Breast epithelium (tissue), 4 donors: ENCODE measurements at regions not wholly inside any gene's neighbourhood (a gene's known extent, or its start where the extent isn't known, plus 50 kb on each side); places are given as distances from the start of the nearest gene placed in this dataset.

Experiments
- DNase-seq, 2 donors: peaks; one replicate each; pipeline ENCODE4 v3.0.0-alpha.2; 2019; ENCODE audit warnings: low spot score in 2 of 2
- H3K27ac ChIP-seq, 2 donors: fragments of 200-600 bp; sonication (generic) in 1 of 2; one replicate each; pipeline ENCODE4 v1.5.1; 2016 to 2019; ENCODE audit warnings: mild to moderate bottlenecking in 1 of 2
- H3K27me3 ChIP-seq, 2 donors: fragments of 200-600 bp; sonication (generic) in 1 of 2; one replicate each; pipeline versions ENCODE4 v1.5.1 to v1.6.0; 2017 to 2019; ENCODE audit warnings: control low read depth in 1 of 2, mild to moderate bottlenecking in 1 of 2
- H3K36me3 ChIP-seq: fragments of 200-600 bp; one replicate; pipeline ENCODE4 v1.5.1; 2019
- H3K4me1 ChIP-seq, 2 donors: fragments of 200-600 bp; sonication (generic); one replicate each; pipeline ENCODE4 v1.5.1; 2016 to 2019; ENCODE audit warnings: control low read depth in 1 of 2
- H3K4me3 ChIP-seq, 3 donors: fragments of 200-600 bp; sonication (generic); 1 replicate in 2 of 3; 2 replicates in 1 of 3; pipeline ENCODE4 v1.5.1; 2016 to 2019; ENCODE audit warnings: mild to moderate bottlenecking in 3 of 3, moderate library complexity in 2 of 3
- H3K9me3 ChIP-seq, 2 donors: fragments of 200-600 bp; sonication (generic) in 1 of 2; one replicate each; pipeline ENCODE4 v1.5.1; 2016 to 2019; ENCODE audit warnings: control low read depth in 1 of 2
- POLR2A ChIP-seq: fragments of 450-650 bp; IDR thresholded peaks from one replicate; pipeline ENCODE4 v1.6.1; 2016; ENCODE audit warnings: antibody characterized with exemption, mild to moderate bottlenecking, moderate library complexity
- POLR2AphosphoS5 ChIP-seq, 3 donors: sonication (generic); formaldehyde crosslinking; IDR thresholded peaks; one replicate each; pipeline ENCODE4 v1.6.1; 2017; ENCODE audit warnings: antibody characterized with exemption in 3 of 3
- intact Hi-C: fragments of 100-400 bp; cut with DNase I; formaldehyde crosslinking; loops from one replicate; pipeline ENCODE4 v1.15.1; 2023; ENCODE audit warnings: low total_unique reads
- TF ChIP-seq, protein P1 (sequence below), 3 donors: fragments of 450-650 bp; IDR thresholded peaks; one replicate each; pipeline ENCODE4 v1.5.1; 2016 to 2017; ENCODE audit warnings: antibody characterized with exemption in 3 of 3, mild to moderate bottlenecking in 3 of 3, moderate library complexity in 3 of 3

DNA sequence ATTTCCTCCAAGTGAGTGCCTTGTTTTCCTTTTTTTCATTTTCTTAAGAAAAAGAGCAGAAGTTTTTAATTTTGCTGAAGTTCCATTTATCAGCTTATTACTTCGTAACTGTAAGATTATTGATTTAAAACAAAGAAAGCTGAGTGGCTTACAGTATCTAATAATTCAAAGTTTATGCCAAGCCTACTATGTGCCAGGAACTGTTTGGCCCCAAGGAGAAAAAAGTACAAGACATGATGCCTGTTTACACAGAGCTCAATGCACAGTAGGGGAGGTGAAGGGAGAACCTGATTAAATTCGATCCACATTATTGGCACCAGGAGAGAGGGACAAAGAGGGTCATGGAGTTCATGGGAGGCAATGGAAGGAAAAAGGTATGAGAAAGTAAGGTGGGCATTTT is 419.3 kb upstream of the ZMIZ1 start:
- Histone ChIP-seq H3K4me1 (no peaks in the 10 kb centered on the region), H3K27me3 (no peaks in the 10 kb centered on the region), H3K36me3 (no peaks in the 10 kb centered on the region), H3K4me3 (no peak overlapping the region), H3K27ac (no peak overlapping the region), H3K9me3 (no peaks in the 10 kb centered on the region)
- DNase-seq = no peak
- TF ChIP-seq POLR2AphosphoS5 (IDR thresholded peaks at IDR 0.05) = no peak
- no peak for TF ChIP-seq POLR2A
- TF ChIP-seq, protein P1, sequence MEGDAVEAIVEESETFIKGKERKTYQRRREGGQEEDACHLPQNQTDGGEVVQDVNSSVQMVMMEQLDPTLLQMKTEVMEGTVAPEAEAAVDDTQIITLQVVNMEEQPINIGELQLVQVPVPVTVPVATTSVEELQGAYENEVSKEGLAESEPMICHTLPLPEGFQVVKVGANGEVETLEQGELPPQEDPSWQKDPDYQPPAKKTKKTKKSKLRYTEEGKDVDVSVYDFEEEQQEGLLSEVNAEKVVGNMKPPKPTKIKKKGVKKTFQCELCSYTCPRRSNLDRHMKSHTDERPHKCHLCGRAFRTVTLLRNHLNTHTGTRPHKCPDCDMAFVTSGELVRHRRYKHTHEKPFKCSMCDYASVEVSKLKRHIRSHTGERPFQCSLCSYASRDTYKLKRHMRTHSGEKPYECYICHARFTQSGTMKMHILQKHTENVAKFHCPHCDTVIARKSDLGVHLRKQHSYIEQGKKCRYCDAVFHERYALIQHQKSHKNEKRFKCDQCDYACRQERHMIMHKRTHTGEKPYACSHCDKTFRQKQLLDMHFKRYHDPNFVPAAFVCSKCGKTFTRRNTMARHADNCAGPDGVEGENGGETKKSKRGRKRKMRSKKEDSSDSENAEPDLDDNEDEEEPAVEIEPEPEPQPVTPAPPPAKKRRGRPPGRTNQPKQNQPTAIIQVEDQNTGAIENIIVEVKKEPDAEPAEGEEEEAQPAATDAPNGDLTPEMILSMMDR (IDR thresholded peaks at IDR 0.05) = no peak
- intact Hi-C loops = no loop called here

DNA sequence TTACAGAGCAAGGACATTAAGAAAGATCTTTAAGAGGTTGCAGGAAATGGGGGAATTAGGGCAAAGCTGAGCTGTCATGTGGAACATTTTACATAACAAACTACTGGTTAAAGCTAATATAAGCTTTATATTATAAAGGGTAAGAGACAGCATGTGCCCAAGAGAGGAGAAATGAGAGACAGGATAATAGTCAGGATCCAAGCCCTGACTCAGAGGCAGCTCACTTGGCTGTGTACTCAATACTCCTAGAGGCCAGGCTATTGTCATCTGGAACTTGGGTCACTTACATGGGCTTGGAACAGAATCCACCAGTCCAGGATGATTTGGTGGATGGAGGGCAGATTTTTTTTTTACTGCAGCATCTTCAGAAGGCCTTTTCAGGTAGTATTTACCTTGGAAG is 418.6 kb upstream of the ZMIZ1 start:
- no peak for DNase-seq
- Histone ChIP-seq H3K4me1 (no peaks in the 10 kb centered on the region), H3K4me3 (no peak overlapping the region), H3K9me3 (no peaks in the 10 kb centered on the region), H3K27ac (no peak overlapping the region), H3K27me3 (no peaks in the 10 kb centered on the region), H3K36me3 (no peaks in the 10 kb centered on the region)
- TF ChIP-seq POLR2A (no peak), POLR2AphosphoS5 (IDR thresholded peaks at IDR 0.05) (no peak)
- TF ChIP-seq, protein P1 (IDR thresholded peaks at IDR 0.05) = no peak
- intact Hi-C loops = no loop called here

DNA sequence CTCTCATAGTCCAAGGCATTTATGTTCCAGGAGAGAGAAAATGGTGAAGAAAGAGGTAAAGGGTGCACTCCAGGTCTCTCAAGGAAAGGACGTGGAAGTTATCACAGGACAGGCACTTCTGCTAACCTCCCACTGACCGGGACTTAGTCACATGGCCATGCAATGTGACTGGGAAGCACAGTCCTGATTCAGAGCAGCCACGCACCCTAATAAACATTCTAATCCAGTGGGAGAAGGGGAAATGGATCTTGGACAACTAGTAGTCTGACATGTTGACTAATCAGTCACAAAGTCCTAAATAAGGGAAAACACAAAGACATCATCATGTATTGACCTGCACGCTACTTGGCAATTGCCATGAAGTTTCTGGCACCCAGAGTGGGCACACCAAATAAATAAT is 417.5 kb upstream of the ZMIZ1 start:
- TF ChIP-seq, protein P1 (IDR thresholded peaks at IDR 0.05) = no peak
- no peak for TF ChIP-seq POLR2A
- no peak for TF ChIP-seq POLR2AphosphoS5 (IDR thresholded peaks at IDR 0.05)
- Histone ChIP-seq H3K4me3 (no peak overlapping the region), H3K27me3 (no peaks in the 10 kb centered on the region), H3K9me3 (no peaks in the 10 kb centered on the region), H3K27ac (no peak overlapping the region), H3K4me1 (no peaks in the 10 kb centered on the region), H3K36me3 (no peaks in the 10 kb centered on the region)
- intact Hi-C loops = no loop called here
- no peak for DNase-seq

DNA sequence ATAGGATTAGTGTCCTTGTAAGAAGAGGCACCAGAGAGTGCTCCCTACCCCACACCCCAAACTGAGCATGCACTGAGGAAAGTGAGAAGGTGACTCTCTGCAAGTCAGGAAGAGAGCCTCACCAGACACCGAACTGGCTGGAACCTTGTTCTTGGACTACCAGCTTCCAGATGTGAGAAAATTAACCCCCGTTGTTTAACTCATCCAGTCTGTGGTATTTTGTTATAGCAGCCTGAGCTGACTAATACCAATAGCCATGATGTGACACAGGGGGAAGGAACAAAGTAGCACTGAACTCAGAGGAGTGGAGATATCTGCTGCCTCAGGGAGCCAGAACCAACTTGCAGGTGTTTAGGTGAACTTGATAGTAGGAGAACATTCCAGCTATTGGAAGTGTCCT is 415.2 kb upstream of the ZMIZ1 start:
- TF ChIP-seq POLR2AphosphoS5 (IDR thresholded peaks at IDR 0.05) = no peak
- TF ChIP-seq POLR2A = no peak
- TF ChIP-seq, protein P1 (IDR thresholded peaks at IDR 0.05) = no peak
- Histone ChIP-seq H3K27me3 (no peaks in the 10 kb centered on the region), H3K4me1 (no peaks in the 10 kb centered on the region), H3K4me3 (no peak overlapping the region), H3K27ac (no peak overlapping the region), H3K36me3 (no peaks in the 10 kb centered on the region), H3K9me3 (no peaks in the 10 kb centered on the region)
- intact Hi-C loops = no loop called here
- no peak for DNase-seq

DNA sequence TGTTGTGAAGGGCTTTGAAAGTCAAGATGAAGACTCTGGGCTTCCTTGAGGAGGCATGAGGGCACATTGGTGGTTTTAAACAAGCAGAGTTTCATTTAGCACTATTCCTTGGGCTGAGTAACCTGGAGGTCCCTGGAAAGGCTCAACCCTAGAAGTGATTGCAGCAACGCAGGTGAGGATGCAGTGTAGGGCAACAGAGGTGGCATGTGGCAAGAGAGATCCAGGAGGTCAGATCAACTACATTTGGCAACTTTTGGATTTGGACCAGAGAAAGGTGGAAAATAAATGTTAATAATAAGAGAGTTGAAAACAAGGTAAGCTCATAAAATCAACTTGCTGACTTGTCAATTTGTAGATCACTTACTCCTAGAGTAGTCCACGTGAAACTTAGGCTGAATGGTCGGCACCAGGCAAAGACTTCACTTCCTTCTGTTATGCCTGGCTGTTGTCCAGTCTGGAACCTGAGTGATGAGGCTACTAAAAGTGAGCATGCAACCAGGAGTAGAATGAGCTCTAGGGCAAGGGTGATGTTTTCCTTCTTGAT is 414.6 kb upstream of the ZMIZ1 start:
- Histone ChIP-seq H3K36me3 (no peaks in the 10 kb centered on the region), H3K4me1 (no peaks in the 10 kb centered on the region), H3K27ac (no peak overlapping the region), H3K27me3 (no peaks in the 10 kb centered on the region), H3K4me3 (no peak overlapping the region), H3K9me3 (no peaks in the 10 kb centered on the region)
- intact Hi-C loops = no loop called here
- TF ChIP-seq POLR2AphosphoS5 (IDR thresholded peaks at IDR 0.05) = no peak
- TF ChIP-seq, protein P1 (IDR thresholded peaks at IDR 0.05) = no peak
- TF ChIP-seq POLR2A = no peak
- no peak for DNase-seq
